Stromal cell of bone marrow (primary cell): ENCODE measurements at regions not wholly inside any gene's neighbourhood (a gene's known extent, or its start where the extent isn't known, plus 50 kb on each side); places are given as distances from the start of the nearest gene placed in this dataset.
"Not testable (repeated sequence)": the region's sequence is repeated elsewhere in the genome, so short reads cannot be mapped to it uniquely, and the experiment has no call there.

Experiments
- DNase-seq: peaks from one replicate; pipeline ENCODE4 v3.0.0-alpha.2; 2012; ENCODE audit warnings: low read depth

GRCh38 chr11:100581318-100581717, 105.8 kb upstream of the ARHGAP42 start:
- DNase-seq, result no peak

- no peak for DNase-seq
Measured at GRCh38 chr11:100584201-100584985, 102.7 kb upstream of the ARHGAP42 start.

- no peak for DNase-seq
Measured at GRCh38 chr11:100585728-100586127, 101.4 kb upstream of the ARHGAP42 start.

GRCh38 chr11:100586361-100587101, 100.6 kb upstream of the ARHGAP42 start:
- no peak for DNase-seq

GRCh38 chr11:100592619-100593260, 94.3 kb upstream of the ARHGAP42 start:
- no peak for DNase-seq

- DNase-seq, result no peak
Measured at GRCh38 chr11:100593291-100593690, 93.8 kb upstream of the ARHGAP42 start.

DNA sequence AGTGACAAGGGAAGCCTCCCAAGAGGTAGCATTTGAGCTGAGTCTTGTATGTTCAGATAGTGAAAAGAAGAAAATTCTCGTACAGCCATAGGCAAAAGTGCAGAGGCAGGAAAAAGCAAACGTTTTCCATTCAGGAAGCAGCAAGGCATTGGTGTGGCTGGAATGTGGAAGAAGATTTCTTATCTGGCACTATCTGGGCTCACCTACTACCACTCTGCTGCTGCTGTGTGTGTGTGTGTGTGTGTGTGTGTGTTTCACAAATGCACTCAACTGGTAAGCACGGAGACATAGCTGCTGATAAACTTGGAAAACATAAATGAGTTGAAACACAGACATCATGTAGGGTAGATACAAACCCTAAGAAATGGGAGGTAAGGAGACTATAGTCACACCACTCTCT, 92.8 kb upstream of the ARHGAP42 start:
- DNase-seq, result no peak

DNA sequence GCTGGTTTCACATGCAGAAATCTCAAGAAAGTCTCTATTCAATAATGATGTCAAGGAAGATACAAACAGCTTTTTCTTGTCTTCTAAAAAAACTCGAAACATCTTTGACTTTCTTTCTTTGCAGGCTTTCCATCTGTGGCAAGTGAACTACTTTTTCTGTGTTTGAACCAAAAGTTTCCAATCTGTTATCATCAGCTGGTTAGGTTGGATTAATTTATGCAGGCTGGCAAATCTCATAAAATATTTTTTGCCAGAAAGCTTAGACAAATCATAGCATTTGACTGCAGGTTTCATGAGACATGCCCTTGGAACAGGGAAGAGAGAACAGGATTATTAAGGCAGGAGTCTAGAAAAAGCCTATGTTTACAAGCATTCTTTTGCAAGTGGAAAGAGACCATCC, 86.1 kb upstream of the ARHGAP42 start:
- no peak for DNase-seq

DNA sequence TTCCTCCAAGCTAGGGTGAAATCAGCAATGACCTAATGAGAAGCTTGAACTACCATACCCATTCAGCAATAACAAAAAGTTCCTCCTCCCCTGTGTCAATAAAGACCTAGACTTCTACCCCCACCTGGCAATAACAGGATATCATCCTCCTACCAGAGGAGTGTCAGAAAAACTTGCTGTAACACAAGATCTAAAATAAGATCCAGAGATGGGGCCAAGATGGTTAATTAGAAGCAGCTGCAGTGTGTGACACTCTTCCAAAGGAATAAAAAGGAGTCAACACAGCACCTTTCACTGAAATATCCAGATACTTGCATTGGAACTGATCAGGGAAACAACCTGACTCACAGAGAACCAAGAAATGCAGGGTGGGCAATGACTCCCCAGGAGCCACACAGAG, 84.4 kb upstream of the ARHGAP42 start:
- DNase-seq, result no peak

DNA sequence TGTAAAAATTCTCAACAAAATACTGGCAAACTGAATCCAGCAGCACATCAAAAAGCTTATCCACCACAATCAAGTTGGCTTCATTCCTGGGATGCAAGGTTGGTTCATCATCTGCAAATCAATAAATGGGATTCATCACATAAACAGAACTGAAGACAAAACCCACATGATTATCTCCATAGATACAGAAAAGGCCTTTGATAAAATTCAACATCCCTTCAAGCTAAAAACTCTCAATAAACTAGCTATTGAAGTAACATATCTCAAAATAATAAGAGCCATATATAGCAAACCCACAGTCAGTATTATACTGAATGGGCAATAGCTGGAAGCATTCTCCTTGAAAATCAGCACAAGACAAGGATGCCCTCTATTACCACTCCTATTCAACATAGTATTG, 79.3 kb upstream of the ARHGAP42 start:
- DNase-seq, result not testable (repeated sequence)

GRCh38 chr11:100612766-100613165, 74.3 kb upstream of the ARHGAP42 start:
- DNase-seq, result no peak

GRCh38 chr11:100618914-100619313, 68.2 kb upstream of the ARHGAP42 start:
- DNase-seq, result no peak

DNA sequence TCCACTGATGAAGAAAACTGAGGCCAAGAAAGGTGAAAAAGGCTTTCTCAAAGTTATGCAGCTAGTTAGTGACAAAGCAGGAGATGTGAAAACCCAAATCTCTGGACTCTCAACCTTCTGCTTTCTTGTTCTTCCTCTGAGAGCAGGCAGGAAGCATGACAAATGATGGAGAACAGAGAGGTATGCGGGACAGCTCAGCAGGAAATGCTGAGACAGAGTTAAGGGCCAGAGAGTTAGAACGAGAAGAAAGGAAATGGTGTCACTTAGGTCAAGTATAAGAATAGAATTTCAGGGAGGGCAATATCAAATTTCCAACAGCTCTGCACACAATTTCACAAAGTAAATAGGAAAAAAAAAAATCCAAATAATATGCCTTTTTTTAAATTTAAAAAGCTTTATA, 67.6 kb upstream of the ARHGAP42 start:
- DNase-seq, result no peak

DNA sequence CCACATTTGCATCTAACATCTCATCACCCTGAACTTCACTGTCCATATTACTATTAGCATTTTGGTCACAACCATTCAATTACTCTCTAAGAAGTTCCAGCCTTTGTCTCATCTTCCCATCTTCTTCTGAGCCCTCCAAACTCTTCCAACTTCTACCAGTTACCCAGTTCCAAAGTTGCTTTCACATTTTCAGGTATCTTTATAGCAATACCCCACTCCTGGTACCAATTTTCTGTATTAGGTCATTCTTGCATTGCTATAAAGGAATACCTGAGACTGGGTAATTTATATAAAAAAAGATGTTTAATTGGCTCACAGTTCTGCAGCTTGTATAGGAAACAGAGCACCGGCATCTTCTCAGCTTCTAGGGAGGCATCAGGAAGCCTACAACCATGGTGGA, 64.7 kb upstream of the ARHGAP42 start:
- DNase-seq, result no peak

DNA sequence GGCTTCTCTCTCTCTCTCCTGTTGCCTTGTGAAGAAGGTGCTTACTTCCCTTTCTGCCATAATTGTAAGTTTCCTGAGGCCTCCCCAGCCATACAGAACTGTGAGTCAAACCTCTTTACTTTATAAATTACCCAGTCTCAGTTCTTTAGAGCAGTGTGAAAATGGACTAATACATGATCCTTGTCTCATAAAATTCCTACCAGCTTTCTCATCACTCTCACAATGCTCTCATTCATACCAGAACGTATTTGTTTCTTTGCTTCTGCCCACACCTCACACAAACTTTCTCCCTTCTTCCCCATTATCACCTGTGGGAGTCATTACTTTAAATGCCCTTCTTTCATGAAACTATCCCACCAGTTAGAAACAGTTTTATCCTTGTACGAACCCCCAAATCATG, 62.7 kb upstream of the ARHGAP42 start:
- no peak for DNase-seq

DNA sequence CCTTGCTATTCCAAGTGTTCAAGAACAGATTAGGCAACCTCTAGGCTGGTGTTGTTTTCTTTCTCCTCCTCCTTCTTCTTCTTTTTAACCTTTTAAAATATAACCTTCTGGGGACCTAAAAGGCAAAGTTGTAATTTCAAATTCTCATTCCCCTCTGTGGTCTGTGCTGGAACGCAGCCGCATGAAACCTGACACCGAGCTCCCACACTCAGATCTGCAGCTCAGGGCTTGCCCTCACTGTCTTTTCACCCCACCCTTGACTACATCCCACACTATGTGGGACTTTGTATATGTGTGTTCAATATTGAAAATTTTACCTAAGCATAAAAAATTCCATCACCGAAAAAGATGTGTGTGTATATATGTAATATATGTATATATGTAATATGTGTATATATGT, 62.0 kb upstream of the ARHGAP42 start:
- DNase-seq, result no peak

DNA sequence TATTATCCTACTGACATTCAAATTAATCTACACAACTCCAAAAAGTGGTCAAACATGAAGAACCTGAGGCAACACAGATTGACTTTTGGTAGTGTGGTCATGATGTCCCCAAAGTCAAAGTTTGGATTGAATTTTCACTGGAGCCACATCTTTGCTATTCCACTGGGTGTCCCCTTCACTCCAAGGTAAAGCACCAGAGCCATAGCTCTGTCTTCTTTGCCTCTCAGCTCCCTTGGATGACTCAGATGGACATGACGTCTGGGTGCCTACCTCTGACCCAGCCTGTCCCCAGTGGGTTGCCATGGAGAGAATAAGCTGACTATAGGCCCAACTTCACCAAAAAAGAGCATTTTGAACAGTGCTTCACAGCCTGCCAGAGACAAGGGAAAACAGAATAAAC, 57.4 kb upstream of the ARHGAP42 start:
- DNase-seq, result no peak

DNA sequence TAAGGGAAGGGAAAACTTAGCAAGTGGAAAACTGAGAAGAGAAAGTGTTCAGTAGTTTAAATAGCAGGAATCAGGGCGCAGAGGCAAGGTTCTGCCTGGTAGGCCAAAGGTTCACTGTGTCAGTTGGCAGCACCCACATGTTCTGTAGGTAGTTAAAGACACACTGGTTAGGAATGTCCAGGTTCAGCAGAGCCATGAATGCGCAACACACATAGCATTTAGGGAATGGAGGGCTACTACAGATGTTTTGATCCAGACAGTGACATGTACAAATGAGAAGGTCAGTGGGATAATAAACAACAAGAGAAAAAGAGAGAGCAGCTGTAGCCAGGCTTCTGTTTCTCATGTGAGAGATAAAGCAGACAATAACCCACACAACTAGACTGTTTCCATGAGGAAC, 56.2 kb upstream of the ARHGAP42 start:
- no peak for DNase-seq

DNA sequence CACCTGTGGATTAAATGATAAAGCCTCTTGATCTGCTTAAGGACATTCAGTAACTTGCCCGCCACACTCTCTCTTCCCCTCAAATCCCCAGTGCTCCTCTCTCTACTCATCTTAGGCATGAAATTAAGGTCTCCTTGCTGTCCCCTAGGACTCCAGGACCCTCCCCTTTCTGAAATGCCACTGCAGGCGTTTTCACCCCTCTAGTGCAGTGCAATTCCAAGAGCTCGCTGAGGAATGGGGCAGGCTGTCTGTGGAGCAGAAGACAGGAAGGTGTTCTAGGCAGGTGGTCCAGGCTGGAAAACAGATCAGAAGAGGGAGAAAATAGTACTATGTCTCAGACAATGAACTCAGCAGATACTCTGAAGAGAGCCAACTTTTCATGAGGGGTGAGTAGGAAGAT, 55.8 kb upstream of the ARHGAP42 start:
- no peak for DNase-seq

DNA sequence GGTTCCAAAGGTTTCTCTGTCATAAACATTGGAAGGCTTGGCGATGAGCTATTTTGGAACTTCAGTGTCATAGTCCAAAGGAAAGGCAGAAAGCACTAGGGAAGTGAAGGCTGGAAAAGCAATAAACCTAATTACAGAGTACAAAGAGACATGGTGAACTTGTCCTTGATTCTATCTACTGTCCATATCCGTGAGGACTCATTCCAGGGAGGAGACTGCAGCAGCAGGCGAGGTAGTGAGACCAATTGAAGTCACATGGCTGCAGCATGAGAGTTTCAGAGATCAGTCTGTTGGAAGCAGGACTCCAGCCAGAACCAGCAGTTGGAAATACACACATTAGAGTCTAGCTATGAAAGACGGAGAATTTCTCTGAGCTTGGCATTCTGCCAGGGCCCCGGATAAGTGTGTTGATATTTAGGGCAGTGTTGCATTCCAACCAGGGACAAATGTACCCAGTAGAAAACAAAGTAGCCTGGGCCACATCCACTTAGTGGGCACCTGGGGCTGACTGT, 54.1 kb upstream of the ARHGAP42 start:
- DNase-seq, result peak; percentile 8

DNA sequence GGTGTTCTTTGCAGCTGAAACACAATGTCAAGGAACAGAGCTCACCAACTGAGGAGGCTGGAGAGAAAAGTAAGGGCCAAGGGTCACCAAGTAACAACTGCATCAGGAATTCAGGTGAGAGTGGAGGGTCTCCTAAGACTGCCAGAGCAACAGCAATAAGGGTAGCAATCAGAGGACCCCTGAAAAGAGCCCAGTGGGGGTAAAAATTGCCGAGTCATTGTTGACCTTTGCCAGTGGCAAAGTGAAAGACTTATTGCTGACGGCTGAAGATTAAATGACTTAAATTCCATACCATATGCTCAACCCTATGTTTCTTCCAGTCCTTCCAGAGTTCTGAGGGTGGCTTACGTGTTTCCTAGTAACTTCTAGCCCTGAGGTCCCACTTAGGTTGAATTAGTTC, 51.9 kb upstream of the ARHGAP42 start:
- DNase-seq, result no peak

GRCh38 chr11:100636536-100636935, 50.6 kb upstream of the ARHGAP42 start:
- no peak for DNase-seq
